Erythroblast (primary cell): ENCODE measurements at regions not wholly inside any gene's neighbourhood (a gene's known extent, or its start where the extent isn't known, plus 50 kb on each side); places are given as distances from the start of the nearest gene placed in this dataset.

Experiments used
- GATA1 ChIP-seq: IDR thresholded peaks from 2 replicates; pipeline ENCODE4 v1.6.1; 2011; ENCODE audit warnings: low read depth, mild to moderate bottlenecking, control low read depth, low read length, moderate library complexity
- POLR2A ChIP-seq: IDR thresholded peaks from 2 replicates; pipeline ENCODE4 v1.6.1; 2011; ENCODE audit warnings: mild to moderate bottlenecking, low read length

DNA sequence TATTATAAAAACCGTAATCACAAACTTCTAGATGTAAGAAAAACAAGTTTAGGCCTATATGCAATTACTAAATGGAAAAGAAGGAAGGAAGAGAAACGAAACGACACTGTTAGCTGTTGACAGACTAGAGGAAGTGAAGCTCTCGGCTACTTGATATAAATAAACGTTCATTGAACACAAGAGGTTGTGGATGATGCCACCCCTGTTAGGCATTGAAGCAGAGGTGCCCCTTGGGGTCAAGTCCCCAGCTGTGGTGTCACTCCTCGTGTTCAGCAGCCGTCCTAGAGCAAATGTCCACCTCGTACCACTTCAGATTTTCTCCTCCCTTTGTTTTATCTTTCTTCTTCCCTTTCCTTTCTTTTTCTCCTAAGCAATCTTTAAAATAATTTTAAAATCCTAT lies 146.5 kb upstream of the UBE2E1 start:
- TF ChIP-seq POLR2A (no peak), GATA1 (no peak)
